ENCODE measurements at regions not wholly inside any gene's neighbourhood (a gene's known extent, or its start where the extent isn't known, plus 50 kb on each side); places are given as distances from the start of the nearest gene placed in this dataset.

DNA sequence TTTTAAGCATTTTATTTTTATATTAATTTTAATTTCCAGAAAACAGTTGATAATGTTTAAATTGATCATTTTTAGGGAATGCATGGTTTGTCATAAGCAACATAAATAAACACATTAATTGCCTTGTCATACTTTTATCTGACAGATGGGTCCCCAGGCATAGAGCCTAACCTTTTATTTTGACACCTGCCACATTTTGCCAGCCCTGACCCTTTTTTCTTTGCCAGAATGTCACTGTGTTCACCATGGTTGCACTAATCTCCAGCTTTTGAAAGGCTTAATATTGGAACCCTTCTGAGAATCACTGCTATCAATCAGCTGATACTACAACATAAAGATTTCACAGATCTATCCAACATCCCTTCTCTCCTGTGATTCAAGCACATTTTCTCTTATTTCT is 56.0 kb upstream of the DPYD start:
- no peak for DNase-seq (ENCODE audit: low read depth)
